Hepatocyte (in vitro differentiated cells): ENCODE measurements at regions not wholly inside any gene's neighbourhood (a gene's known extent, or its start where the extent isn't known, plus 50 kb on each side); places are given as distances from the start of the nearest gene placed in this dataset.

Experiments
- DNase-seq: peaks from one replicate; pipeline ENCODE4 v3.0.0-alpha.2; 2016; ENCODE audit warnings: low spot score
- H2AFZ ChIP-seq: fragments of 200-600 bp; sonication (generic); 2 replicates; pipeline ENCODE4 v1.6.0; 2016; ENCODE audit warnings: antibody characterized with exemption, mild to moderate bottlenecking
- H3K27ac ChIP-seq: fragments of 200-600 bp; sonication (generic); 2 replicates; pipeline ENCODE4 v1.5.1; 2016; ENCODE audit warnings: mild to moderate bottlenecking
- H3K27me3 ChIP-seq: fragments of 200-600 bp; sonication (generic); 2 replicates; pipeline ENCODE4 v1.6.1; 2016
- H3K36me3 ChIP-seq: fragments of 200-600 bp; sonication (generic); replicated peaks from 2 replicates; pipeline ENCODE4 v1.5.1; 2016; ENCODE audit warnings: low read depth; ENCODE audit not compliant: insufficient read depth
- H3K4me1 ChIP-seq: fragments of 200-600 bp; sonication (generic); 2 replicates; pipeline ENCODE4 v1.5.1; 2016; ENCODE audit warnings: mild to moderate bottlenecking, moderate library complexity; ENCODE audit not compliant: insufficient read depth
- H3K4me2 ChIP-seq: fragments of 200-600 bp; sonication (generic); 2 replicates; pipeline ENCODE4 v1.6.0; 2016
- H3K4me3 ChIP-seq: fragments of 200-600 bp; sonication (generic); 2 replicates; pipeline ENCODE4 v1.5.1; 2016; ENCODE audit warnings: mild to moderate bottlenecking
- H3K79me2 ChIP-seq: fragments of 200-600 bp; sonication (generic); 2 replicates; pipeline ENCODE4 v1.6.0; 2017; ENCODE audit warnings: mild to moderate bottlenecking
- H3K9me2 ChIP-seq: fragments of 200-600 bp; sonication (generic); replicated peaks from 2 replicates; pipeline ENCODE4 v1.6.0; 2017; ENCODE audit warnings: mild to moderate bottlenecking; ENCODE audit not compliant: insufficient read depth
- H3K9me3 ChIP-seq: fragments of 200-600 bp; sonication (generic); 2 replicates; pipeline ENCODE4 v1.5.1; 2016; ENCODE audit warnings: low read depth, mild to moderate bottlenecking
- H4K20me1 ChIP-seq: fragments of 200-600 bp; sonication (generic); 2 replicates; pipeline ENCODE4 v1.6.0; 2016; ENCODE audit warnings: mild to moderate bottlenecking; ENCODE audit not compliant: insufficient read depth, poor library complexity, severe bottlenecking
- EZH2 ChIP-seq: fragments of 200-600 bp; sonication (generic); IDR thresholded peaks from 2 replicates; pipeline ENCODE4 v1.6.1; 2016; ENCODE audit warnings: antibody characterized with exemption, mild to moderate bottlenecking, borderline replicate concordance
- EZH2phosphoT487 ChIP-seq: fragments of 200-600 bp; sonication (generic); IDR thresholded peaks from one replicate; pipeline ENCODE4 v1.6.1; 2018; ENCODE audit warnings: antibody characterized with exemption, mild to moderate bottlenecking, low read depth, moderate library complexity; ENCODE audit not compliant: unreplicated experiment, severe bottlenecking
- WGBS: methylation state at CpG from one replicate; pipeline ENCODE4 v1.1.6; 2016; ENCODE audit warnings: low lambda C conversion rate; ENCODE audit errors: missing lambda C conversion rate; 5-methylcytosine and 5-hydroxymethylcytosine counted together
- TF ChIP-seq, protein P1 (sequence below): fragments of 200-600 bp; sonication (generic); IDR thresholded peaks from 2 replicates; pipeline ENCODE4 v1.5.1; 2016; ENCODE audit warnings: antibody characterized with exemption, mild to moderate bottlenecking; ENCODE audit not compliant: poor library complexity

DNA sequence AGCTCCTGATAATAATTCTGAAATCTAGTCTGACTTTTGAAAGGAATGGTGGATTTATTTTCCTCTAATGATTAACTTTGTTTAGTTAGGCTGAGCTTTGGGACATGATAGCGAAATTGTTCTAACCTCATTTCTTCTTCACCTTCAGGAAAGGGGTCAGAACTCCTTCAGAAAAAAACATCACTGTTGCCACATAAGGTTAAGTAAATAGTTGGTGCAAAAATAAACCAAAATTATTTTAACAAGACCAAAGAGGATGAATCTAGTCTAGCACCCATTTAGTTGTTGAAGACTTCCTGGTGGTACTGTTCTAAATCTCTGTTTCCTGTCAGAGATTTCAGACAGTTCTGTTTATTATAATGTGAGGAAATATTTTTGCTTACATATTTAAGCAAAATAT is 379.8 kb downstream of the UTRN start:
- Histone ChIP-seq H3K9me2 (no peaks in the 10 kb centered on the region), H3K27me3 (no peaks in the 10 kb centered on the region), H2AFZ (no peak overlapping the region), H3K79me2 (peaks cover 16% of the 10 kb centered on the region), H3K4me3 (no peak overlapping the region), H3K4me2 (no peak overlapping the region), H3K27ac (no peak overlapping the region), H3K4me1 (peaks cover 28% of the 10 kb centered on the region), H4K20me1 (no peaks in the 10 kb centered on the region), H3K9me3 (no peaks in the 10 kb centered on the region), H3K36me3 (no peaks in the 10 kb centered on the region)
- TF ChIP-seq EZH2 (no peak), EZH2phosphoT487 (no peak)
- TF ChIP-seq, protein P1, sequence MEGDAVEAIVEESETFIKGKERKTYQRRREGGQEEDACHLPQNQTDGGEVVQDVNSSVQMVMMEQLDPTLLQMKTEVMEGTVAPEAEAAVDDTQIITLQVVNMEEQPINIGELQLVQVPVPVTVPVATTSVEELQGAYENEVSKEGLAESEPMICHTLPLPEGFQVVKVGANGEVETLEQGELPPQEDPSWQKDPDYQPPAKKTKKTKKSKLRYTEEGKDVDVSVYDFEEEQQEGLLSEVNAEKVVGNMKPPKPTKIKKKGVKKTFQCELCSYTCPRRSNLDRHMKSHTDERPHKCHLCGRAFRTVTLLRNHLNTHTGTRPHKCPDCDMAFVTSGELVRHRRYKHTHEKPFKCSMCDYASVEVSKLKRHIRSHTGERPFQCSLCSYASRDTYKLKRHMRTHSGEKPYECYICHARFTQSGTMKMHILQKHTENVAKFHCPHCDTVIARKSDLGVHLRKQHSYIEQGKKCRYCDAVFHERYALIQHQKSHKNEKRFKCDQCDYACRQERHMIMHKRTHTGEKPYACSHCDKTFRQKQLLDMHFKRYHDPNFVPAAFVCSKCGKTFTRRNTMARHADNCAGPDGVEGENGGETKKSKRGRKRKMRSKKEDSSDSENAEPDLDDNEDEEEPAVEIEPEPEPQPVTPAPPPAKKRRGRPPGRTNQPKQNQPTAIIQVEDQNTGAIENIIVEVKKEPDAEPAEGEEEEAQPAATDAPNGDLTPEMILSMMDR = no peak
- WGBS = 78% methylated on average over 1 of the region's 1 CpG
- no peak for DNase-seq

DNA sequence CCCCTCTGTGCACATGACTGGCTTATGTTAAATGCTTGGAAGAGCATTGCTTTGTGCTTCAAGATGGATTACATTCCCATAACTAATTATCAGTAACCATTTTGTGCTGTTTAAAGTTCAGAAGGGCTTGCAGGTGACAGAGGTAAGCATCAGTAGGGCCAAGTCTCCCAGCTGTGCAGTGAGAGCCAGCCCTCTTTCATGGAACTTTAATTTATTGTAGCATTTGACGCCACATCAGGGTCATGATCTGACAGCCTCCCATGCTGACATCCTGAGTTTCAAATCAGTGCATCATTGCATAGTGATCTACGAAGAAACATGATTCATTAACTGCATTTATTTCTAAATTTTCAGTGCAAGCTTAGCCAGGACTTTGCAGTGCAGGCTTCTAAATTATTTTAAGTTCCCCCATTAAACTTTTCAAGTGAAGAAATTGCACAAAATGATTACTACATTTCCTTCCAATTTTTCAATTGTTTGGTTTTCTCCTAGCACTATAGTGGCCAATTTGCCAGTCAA is 380.9 kb downstream of the UTRN start:
- H3K9me2 ChIP-seq = no peaks in the 10 kb centered on the region
- no peak overlapping the region for H3K27ac ChIP-seq
- H4K20me1 ChIP-seq = no peaks in the 10 kb centered on the region
- no peak overlapping the region for H3K4me3 ChIP-seq
- no peak overlapping the region for H3K4me2 ChIP-seq
- no peak overlapping the region for H2AFZ ChIP-seq
- TF ChIP-seq EZH2 (no peak), EZH2phosphoT487 (no peak)
- TF ChIP-seq, protein P1 = no peak
- no peaks in the 10 kb centered on the region for H3K36me3 ChIP-seq
- H3K9me3 ChIP-seq = no peaks in the 10 kb centered on the region
- DNase-seq = no peak
- 98% methylated on average over 2 of the region's 2 CpGs for WGBS
- H3K27me3 ChIP-seq = no peaks in the 10 kb centered on the region
- peaks cover 23% of the 10 kb centered on the region for H3K79me2 ChIP-seq
- peaks cover 17% of the 10 kb centered on the region for H3K4me1 ChIP-seq

DNA sequence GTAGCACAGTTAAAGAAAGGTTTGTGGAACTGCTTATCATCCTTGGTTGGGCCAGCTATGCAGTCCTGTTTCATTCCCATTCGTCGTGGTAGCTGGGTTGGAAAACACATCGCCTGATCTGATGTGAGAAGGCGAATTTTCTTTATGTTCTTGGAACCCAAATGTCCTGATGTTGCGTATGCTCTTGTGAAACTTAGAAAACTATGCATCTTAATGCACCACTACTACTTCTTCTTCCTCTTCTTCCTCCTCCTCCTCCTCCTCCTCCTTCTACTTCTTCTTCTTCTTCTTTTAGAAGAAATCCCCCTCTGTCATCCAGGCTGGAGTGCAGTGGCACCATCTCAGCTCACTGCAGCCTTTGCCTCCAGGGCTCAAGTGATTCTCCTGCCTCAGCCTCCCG is 381.6 kb downstream of the UTRN start:
- Histone ChIP-seq H3K4me3 (no peak overlapping the region), H2AFZ (no peak overlapping the region), H3K9me2 (no peaks in the 10 kb centered on the region), H3K79me2 (peaks cover 27% of the 10 kb centered on the region), H3K4me2 (no peak overlapping the region), H3K9me3 (no peaks in the 10 kb centered on the region), H3K27ac (no peak overlapping the region), H4K20me1 (no peaks in the 10 kb centered on the region), H3K27me3 (no peaks in the 10 kb centered on the region), H3K4me1 (peaks cover 9% of the 10 kb centered on the region), H3K36me3 (no peaks in the 10 kb centered on the region)
- no peak for DNase-seq
- TF ChIP-seq EZH2 (no peak), EZH2phosphoT487 (no peak)
- TF ChIP-seq, protein P1 = no peak
- WGBS = 94% methylated on average over 6 of the region's 6 CpGs
